SH-SY5Y (cell line): ENCODE measurements at regions not wholly inside any gene's neighbourhood (a gene's known extent, or its start where the extent isn't known, plus 50 kb on each side); places are given as distances from the start of the nearest gene placed in this dataset.

ENCODE experiments used
- GATA2 ChIP-seq: IDR thresholded peaks from 2 replicates; pipeline ENCODE4 v1.6.1; 2011; ENCODE audit warnings: mild to moderate bottlenecking, low read depth, low read length
- GATA3 ChIP-seq: IDR thresholded peaks from 2 replicates; pipeline ENCODE4 v1.6.1; 2011; ENCODE audit warnings: low read depth, mild to moderate bottlenecking, low read length, moderate library complexity

DNA sequence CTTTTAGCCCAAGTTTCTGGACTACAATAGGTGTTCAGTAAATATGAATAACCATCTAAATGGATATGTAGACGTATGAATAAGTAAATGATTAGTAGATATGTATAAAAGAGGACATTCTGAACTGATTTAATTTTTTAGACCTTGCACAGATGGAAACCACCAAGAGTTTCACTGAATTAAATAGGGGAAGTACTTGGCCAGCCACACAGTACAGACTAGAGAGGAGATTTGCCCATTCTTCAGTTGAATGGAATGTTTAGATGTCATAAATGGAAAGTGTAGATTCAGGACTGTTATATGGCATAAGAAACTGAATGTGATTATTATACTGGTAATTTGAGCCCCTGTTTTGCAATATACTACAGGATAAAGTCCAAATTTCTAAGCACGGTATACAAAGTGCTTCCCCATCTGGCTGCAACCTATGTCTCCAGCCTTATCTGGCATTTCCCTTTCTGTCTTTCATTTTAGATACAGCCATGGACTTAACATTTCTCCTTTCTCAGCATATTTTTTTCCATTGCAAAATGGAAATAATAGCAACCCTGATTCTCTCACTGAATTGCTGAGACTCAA, 137.8 kb upstream of the HS3ST1 start:
- TF ChIP-seq GATA2 (no peak), GATA3 (no peak)
